LNCaP clone FGC (cell line): ENCODE measurements at regions not wholly inside any gene's neighbourhood (a gene's known extent, or its start where the extent isn't known, plus 50 kb on each side); places are given as distances from the start of the nearest gene placed in this dataset.

Source experiments
- DNase-seq: peaks from one replicate; pipeline ENCODE4 v3.0.0-alpha.2; 2011; ENCODE audit warnings: low read depth
- H3K4me3 ChIP-seq: 2 replicates; pipeline ENCODE4 v1.5.1; 2011; ENCODE audit warnings: mild to moderate bottlenecking, low read depth, low read length, control low read depth
- TF ChIP-seq, protein P1 (sequence below): IDR thresholded peaks from 2 replicates; pipeline ENCODE4 v1.5.1; 2012; ENCODE audit warnings: mild to moderate bottlenecking; ENCODE audit not compliant: control insufficient read depth, insufficient read depth; ENCODE audit errors: extremely low read depth

DNA sequence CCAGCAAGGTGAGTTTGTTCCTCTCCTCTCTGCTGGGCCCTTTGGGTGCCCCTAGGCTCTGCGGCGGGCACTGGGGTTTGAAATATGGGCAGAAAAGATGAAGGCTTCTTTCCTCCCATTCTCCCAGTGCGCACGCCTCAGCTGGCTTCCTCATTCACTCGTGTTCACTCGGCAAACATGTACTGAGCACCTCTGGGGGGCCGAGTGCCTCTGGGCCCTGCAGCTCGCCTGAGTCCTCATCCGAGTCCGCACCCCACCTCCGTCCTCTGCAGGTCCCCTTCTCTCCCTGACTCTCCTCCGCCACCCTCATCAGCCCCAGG is 98.5 kb upstream of the RUNX3 start:
- H3K4me3 ChIP-seq: no peak overlapping the region
- TF ChIP-seq, protein P1, sequence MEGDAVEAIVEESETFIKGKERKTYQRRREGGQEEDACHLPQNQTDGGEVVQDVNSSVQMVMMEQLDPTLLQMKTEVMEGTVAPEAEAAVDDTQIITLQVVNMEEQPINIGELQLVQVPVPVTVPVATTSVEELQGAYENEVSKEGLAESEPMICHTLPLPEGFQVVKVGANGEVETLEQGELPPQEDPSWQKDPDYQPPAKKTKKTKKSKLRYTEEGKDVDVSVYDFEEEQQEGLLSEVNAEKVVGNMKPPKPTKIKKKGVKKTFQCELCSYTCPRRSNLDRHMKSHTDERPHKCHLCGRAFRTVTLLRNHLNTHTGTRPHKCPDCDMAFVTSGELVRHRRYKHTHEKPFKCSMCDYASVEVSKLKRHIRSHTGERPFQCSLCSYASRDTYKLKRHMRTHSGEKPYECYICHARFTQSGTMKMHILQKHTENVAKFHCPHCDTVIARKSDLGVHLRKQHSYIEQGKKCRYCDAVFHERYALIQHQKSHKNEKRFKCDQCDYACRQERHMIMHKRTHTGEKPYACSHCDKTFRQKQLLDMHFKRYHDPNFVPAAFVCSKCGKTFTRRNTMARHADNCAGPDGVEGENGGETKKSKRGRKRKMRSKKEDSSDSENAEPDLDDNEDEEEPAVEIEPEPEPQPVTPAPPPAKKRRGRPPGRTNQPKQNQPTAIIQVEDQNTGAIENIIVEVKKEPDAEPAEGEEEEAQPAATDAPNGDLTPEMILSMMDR: no peak
- DNase-seq: no peak

DNA sequence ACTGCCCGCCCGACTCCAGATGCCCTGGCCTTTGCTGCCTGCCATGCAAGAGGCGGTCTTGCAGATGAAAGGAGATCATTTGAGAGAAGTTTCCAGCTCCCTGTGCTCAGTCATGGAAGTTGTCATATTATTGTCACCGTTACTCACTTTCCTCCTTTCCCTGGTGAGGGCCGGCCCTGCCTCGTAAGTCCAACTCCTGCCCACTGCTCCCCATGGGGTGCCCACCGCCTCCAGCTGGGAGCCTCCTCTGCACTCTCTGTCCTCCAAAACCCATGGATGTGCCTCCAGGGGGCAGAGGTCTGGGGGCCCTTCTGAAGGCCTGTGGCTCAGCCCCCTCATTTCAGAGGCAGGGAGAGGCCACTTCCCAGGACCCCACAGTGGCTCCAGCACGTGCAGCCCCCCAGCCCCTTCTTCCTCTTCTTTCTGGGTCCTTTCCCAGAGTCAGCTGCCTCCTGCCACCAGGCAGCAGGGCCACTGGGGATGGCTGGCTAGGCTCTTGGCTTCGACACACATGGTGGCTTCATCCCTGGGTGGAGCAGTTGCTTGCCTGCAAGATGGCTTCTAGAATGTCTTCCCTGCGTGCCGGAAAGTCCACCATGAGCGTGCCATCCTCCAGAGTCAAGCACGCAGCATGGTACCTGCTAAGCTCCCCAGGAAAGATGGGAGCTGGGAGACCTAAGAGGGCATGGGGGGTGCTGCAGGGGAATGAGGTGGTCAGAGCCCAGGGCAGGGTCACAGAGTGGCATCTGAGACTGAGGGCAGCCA is 97.9 kb upstream of the RUNX3 start:
- no peak overlapping the region for H3K4me3 ChIP-seq
- TF ChIP-seq, protein P1: no peak
- no peak for DNase-seq

DNA sequence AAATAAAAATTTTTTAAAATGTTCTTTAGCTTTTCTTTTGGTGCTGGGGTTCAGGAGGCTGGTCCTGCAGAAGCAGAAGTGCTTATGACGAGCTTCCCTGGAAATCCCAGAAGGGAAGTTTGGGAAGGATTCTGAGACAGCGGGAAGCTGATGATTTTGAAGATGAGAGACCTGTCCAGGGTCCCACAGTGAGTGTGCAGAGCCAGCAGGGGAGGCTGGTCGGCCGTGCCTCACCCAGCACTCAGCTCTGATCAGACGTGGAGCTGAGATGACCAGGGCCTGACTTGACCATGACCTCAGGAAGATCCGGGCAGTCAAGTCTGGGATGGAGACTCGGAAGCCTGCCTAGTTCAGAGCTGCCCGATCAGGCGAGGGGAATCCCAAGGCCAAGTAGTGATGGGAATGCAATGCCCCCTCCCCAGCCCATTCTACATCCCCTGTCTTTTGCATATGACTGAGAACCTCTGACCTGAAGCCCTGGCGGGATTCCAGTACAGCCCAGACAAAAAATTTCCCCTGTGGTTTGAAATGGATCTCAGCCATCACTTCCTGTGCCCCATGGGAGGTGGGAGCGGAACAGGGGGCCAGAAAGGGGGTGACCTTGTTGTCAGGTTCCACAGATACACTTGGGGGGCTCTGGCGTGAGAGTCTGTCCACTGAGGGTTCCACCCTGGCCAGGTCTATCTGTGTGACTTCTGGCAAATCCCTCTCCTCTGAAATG is 96.8 kb upstream of the RUNX3 start:
- DNase-seq: no peak
- TF ChIP-seq, protein P1: no peak
- H3K4me3 ChIP-seq: no peak overlapping the region

DNA sequence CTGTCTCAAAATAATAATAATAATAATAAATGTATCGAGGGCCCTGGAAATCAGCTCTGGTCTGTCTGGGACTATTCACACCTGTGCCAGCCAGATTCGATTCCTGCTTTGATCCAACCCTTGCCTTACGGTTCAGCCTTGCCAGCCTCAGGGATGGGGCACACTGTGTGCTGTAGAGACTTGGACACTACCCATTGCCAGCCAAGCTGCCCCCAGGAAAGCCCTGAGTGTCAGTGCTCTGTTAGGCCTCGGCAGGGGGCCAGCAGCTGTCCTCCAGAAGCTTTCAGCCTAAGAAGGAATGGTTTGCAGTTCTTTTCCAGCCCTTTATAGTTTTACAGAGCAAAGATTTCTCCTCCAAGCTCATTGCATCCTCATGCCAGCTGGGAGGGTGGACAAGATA is 96.2 kb upstream of the RUNX3 start:
- H3K4me3 ChIP-seq: no peak overlapping the region
- DNase-seq: no peak
- TF ChIP-seq, protein P1: no peak

DNA sequence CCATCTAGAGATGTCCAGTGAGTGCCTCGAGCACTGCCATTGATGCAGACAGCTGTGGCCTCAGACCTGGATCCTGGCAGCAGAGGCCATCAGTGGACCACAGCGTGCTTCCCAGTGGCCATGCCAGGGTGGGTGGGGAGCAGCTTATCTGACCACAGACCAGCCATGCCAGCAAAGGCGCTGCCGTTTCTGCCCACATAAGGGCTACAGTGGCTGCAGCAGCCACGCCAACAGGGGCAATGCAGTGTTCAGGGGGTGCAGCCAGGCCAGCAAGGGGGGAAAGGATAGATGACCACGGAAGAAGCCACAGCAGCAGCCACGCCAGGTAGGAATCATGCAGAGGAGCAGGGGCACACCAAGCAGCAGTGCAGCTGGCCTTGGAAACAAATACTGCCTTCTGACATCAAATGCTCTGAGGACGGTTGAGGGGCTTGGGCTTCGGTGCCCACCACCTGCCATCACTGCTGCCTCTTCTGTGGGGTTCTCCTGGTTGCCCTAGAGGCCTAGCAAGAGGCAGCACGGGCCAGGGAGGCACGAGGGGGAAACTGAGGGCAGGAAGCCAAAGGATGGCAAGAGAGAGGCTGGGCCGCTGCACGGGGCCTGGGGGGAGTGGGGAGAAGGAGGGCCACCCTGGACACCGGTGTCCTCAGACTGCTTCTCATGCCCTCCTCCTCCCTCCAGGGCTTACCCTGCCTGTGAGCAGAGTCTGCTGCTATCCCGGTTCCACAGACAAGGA is 94.7 kb upstream of the RUNX3 start:
- no peak overlapping the region for H3K4me3 ChIP-seq
- TF ChIP-seq, protein P1: no peak
- no peak for DNase-seq

DNA sequence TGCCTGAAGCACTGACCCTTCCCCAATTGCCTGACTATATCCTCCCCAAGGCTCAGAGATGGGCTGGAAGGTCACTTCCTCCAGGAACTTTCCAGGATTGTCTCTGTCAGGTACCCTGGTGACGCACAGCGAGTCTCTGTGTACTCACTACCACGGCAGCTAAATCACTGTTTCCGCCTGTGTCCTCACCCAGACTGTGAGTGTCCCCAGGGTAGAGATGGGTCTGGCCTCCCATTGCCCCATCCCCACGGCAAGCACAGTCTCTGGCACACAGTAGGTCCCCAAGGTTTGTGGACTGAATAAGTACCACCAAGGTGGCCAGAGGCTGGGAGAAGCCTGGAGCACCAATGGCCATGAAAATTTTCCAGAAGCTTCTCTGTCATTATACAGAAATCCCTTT is 93.8 kb upstream of the RUNX3 start:
- TF ChIP-seq, protein P1: no peak
- no peak overlapping the region for H3K4me3 ChIP-seq
- DNase-seq: no peak

DNA sequence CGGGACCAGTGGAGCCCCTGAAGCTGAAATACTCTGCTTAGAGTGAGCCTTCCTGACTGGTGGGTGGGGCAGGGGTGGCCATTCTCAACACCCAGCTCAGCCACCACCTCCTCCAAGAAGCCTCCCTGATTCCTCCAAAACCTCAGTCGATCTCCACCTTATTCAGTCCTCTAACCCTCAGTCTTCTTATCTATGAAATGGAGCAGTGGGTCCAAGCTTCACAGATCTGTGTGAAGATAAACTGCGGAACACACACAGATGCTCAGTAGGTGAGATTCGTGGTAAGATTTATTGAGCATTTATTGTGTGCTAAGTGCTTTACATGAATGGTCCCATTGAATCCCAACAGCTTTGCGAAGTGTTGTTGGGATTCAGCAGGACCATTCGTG is 93.1 kb upstream of the RUNX3 start:
- DNase-seq: no peak
- TF ChIP-seq, protein P1: no peak
- H3K4me3 ChIP-seq: no peak overlapping the region
